Kidney (tissue), 13 donors: ENCODE measurements at regions not wholly inside any gene's neighbourhood (a gene's known extent, or its start where the extent isn't known, plus 50 kb on each side); places are given as distances from the start of the nearest gene placed in this dataset.

Experiments
- DNase-seq, 5 donors: peaks; one replicate each; pipeline ENCODE4 v3.0.0-alpha.2; 2013 to 2020
- FAIRE-seq: peaks from 2 replicates; lab custom pipeline; 2012; peaks lifted over from hg19 to GRCh38; lab: Jason Lieb, UNC
- H3K27ac ChIP-seq, 2 donors: one replicate each; pipeline ENCODE4 v1.7.0; 2013; ENCODE audit warnings: low read depth in 2 of 2, low read length in 2 of 2, inconsistent platforms in 1 of 2
- H3K27me3 ChIP-seq: one replicate; pipeline ENCODE4 v1.7.1; 2013; ENCODE audit warnings: low read length, inconsistent platforms; ENCODE audit not compliant: control insufficient read depth, insufficient read depth
- H3K36me3 ChIP-seq, 3 donors: one replicate each; pipeline versions ENCODE4 v1.7.0 to v1.7.1; 2013; ENCODE audit warnings: low read length in 3 of 3, control low read depth in 1 of 3, inconsistent platforms in 1 of 3; ENCODE audit not compliant: insufficient read depth in 3 of 3, control insufficient read depth in 2 of 3
- H3K4me1 ChIP-seq, 3 donors: one replicate each; pipeline versions ENCODE4 v1.7.0 to v1.7.1; 2013; ENCODE audit warnings: low read length in 3 of 3, inconsistent platforms in 1 of 3, low read depth in 1 of 3; ENCODE audit not compliant: control insufficient read depth in 2 of 3, insufficient read depth in 2 of 3
- H3K4me3 ChIP-seq, 3 donors: one replicate each; pipeline versions ENCODE4 v1.7.0 to v1.8.1; 2013; ENCODE audit warnings: low read length in 3 of 3, control low read depth in 1 of 3, inconsistent platforms in 1 of 3
- H3K9ac ChIP-seq, 3 donors: one replicate each; pipeline versions ENCODE4 v1.7.0 to v1.7.1; 2013; ENCODE audit warnings: low read length in 3 of 3, control low read depth in 1 of 3, inconsistent platforms in 1 of 3
- H3K9me3 ChIP-seq, 3 donors: one replicate each; pipeline versions ENCODE4 v1.7.0 to v1.7.1; 2013; ENCODE audit warnings: low read length in 3 of 3, control low read depth in 1 of 3, inconsistent platforms in 1 of 3; ENCODE audit not compliant: control insufficient read depth in 2 of 3, insufficient read depth in 1 of 3
- intact Hi-C: fragments of 100-400 bp; cut with DNase I; formaldehyde crosslinking; loops from one replicate; pipeline ENCODE4 v1.11.1; 2022
- TF ChIP-seq, protein P1 (sequence below): IDR thresholded peaks from 3 replicates; pipeline ENCODE4 v1.5.1; 2012; ENCODE audit warnings: mild to moderate bottlenecking, moderate library complexity, borderline replicate concordance; ENCODE audit not compliant: insufficient read depth; ENCODE audit errors: extremely low read depth
- donor health status: control.
- donor health status: control.
- donor health status: control.
- donor health status: control.
- donor health status: control.
- donor health status: DM: yes; HTN: yes; CAD: no.
- donor health status: Normal renal cell carcinoma (clear cell type).

DNA sequence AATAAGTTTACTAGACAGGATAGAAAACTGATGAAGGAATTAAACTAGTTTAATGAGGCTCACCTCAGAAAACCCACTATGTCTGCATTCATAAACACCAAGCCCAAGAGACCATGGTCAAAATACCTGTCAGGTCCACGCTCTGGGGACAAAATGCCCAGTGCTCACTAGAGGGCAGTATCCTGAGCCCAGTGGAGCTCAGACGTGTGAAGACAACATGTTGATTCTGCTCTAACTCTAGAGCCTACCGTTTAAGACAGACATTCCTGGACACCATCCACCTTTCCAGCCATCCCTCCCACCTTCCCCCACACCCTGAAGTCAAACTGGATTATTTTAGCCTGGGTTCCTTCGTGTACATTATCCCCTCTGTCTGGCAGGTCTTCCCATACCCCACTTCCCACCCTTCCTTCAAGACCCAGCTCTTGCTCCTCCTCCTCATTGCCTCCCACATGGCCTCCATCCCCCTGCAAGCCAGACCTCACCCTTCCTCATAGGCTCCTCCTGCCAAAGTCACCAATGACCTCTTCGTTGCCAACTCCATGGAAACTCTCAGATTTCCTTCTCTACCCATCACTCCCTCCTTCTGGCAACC is 142.3 kb upstream of the FSTL4 start:
- TF ChIP-seq, protein P1, sequence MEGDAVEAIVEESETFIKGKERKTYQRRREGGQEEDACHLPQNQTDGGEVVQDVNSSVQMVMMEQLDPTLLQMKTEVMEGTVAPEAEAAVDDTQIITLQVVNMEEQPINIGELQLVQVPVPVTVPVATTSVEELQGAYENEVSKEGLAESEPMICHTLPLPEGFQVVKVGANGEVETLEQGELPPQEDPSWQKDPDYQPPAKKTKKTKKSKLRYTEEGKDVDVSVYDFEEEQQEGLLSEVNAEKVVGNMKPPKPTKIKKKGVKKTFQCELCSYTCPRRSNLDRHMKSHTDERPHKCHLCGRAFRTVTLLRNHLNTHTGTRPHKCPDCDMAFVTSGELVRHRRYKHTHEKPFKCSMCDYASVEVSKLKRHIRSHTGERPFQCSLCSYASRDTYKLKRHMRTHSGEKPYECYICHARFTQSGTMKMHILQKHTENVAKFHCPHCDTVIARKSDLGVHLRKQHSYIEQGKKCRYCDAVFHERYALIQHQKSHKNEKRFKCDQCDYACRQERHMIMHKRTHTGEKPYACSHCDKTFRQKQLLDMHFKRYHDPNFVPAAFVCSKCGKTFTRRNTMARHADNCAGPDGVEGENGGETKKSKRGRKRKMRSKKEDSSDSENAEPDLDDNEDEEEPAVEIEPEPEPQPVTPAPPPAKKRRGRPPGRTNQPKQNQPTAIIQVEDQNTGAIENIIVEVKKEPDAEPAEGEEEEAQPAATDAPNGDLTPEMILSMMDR: peak; percentile 66
- H3K36me3 ChIP-seq: no peaks in the 10 kb centered on the region
- no peaks in the 10 kb centered on the region for H3K9me3 ChIP-seq
- no peaks in the 10 kb centered on the region for H3K27me3 ChIP-seq
- DNase-seq (peak in 4 of 5 donors; percentile 30 to 58 (median 35)), FAIRE-seq (peak; percentile 63)
- no peak overlapping the region for H3K9ac ChIP-seq
- H3K27ac ChIP-seq: no peak overlapping the region
- intact Hi-C loops: no loop called here
- H3K4me1 ChIP-seq: no peaks in the 10 kb centered on the region
- H3K4me3 ChIP-seq: no peak overlapping the region

- no peaks in the 10 kb centered on the region for H3K36me3 ChIP-seq
- H3K9ac ChIP-seq: no peak overlapping the region
- no peak overlapping the region for H3K4me3 ChIP-seq
- no peaks in the 10 kb centered on the region for H3K4me1 ChIP-seq
- no peaks in the 10 kb centered on the region for H3K9me3 ChIP-seq
- intact Hi-C loops: no loop called here
- no peak overlapping the region for H3K27ac ChIP-seq
- H3K27me3 ChIP-seq: no peaks in the 10 kb centered on the region
- no peak for FAIRE-seq
- TF ChIP-seq, protein P1: no peak
- DNase-seq: no peak
These were observed 141.5 kb upstream of the FSTL4 start for GRCh38 chr5:133753856-133754255.

GRCh38 chr5:133751846-133752245 is 139.5 kb upstream of the FSTL4 start:
- Histone ChIP-seq H3K4me3 (no peak overlapping the region), H3K9ac (no peak overlapping the region), H3K36me3 (no peaks in the 10 kb centered on the region), H3K27me3 (no peaks in the 10 kb centered on the region), H3K4me1 (no peaks in the 10 kb centered on the region), H3K27ac (no peak overlapping the region), H3K9me3 (no peaks in the 10 kb centered on the region)
- DNase-seq: peak in 1 of 5 donors; percentile 7
- FAIRE-seq: no peak
- intact Hi-C loops: no loop called here
- TF ChIP-seq, protein P1: no peak

GRCh38 chr5:133751421-133751820 is 139.1 kb upstream of the FSTL4 start:
- no peak overlapping the region for H3K27ac ChIP-seq
- H3K4me3 ChIP-seq: no peak overlapping the region
- no peaks in the 10 kb centered on the region for H3K36me3 ChIP-seq
- no peak for DNase-seq
- TF ChIP-seq, protein P1: no peak
- H3K4me1 ChIP-seq: no peaks in the 10 kb centered on the region
- H3K9me3 ChIP-seq: no peaks in the 10 kb centered on the region
- no peaks in the 10 kb centered on the region for H3K27me3 ChIP-seq
- FAIRE-seq: no peak
- intact Hi-C loops: no loop called here
- H3K9ac ChIP-seq: no peak overlapping the region
